NCI-H460 (cell line): ENCODE measurements at regions not wholly inside any gene's neighbourhood (a gene's known extent, or its start where the extent isn't known, plus 50 kb on each side); places are given as distances from the start of the nearest gene placed in this dataset.

Experiments used
- DNase-seq: peaks from one replicate; pipeline ENCODE4 v3.0.0-alpha.2; 2016; ENCODE audit warnings: low read depth; ENCODE audit errors: extremely low read depth

- no peak for DNase-seq
Observed at GRCh38 chr4:34112573-34112972, 2131.7 kb downstream of the ARAP2 start.

GRCh38 chr4:34138385-34138784, 2105.9 kb downstream of the ARAP2 start:
- DNase-seq, result no peak

GRCh38 chr4:34139346-34139745, 2105.0 kb downstream of the ARAP2 start:
- no peak for DNase-seq

- DNase-seq, result no peak
Observed at GRCh38 chr4:34148322-34148908, 2095.9 kb downstream of the ARAP2 start.

- no peak for DNase-seq
Observed at GRCh38 chr4:34157547-34157946, 2086.8 kb downstream of the ARAP2 start.

GRCh38 chr4:34158878-34159277, 2085.4 kb downstream of the ARAP2 start:
- DNase-seq, result no peak

GRCh38 chr4:34170946-34171345, 2073.4 kb downstream of the ARAP2 start:
- DNase-seq, result no peak

- no peak for DNase-seq
Observed at GRCh38 chr4:34176609-34177008, 2067.7 kb downstream of the ARAP2 start.

GRCh38 chr4:34178476-34178875, 2065.8 kb downstream of the ARAP2 start:
- DNase-seq, result no peak

GRCh38 chr4:34181311-34181841, 2062.9 kb downstream of the ARAP2 start:
- no peak for DNase-seq

GRCh38 chr4:34181891-34182290, 2062.4 kb downstream of the ARAP2 start:
- no peak for DNase-seq

GRCh38 chr4:34182306-34182705, 2062.0 kb downstream of the ARAP2 start:
- DNase-seq, result no peak

- DNase-seq, result no peak
Observed at GRCh38 chr4:34183926-34184325, 2060.4 kb downstream of the ARAP2 start.

GRCh38 chr4:34187056-34187455, 2057.3 kb downstream of the ARAP2 start:
- no peak for DNase-seq

- no peak for DNase-seq
Observed at GRCh38 chr4:34191443-34191842, 2052.9 kb downstream of the ARAP2 start.

GRCh38 chr4:34193451-34194154, 2050.7 kb downstream of the ARAP2 start:
- no peak for DNase-seq

- no peak for DNase-seq
Observed at GRCh38 chr4:34194585-34194984, 2049.7 kb downstream of the ARAP2 start.

- no peak for DNase-seq
Observed at GRCh38 chr4:34196375-34196774, 2047.9 kb downstream of the ARAP2 start.

- DNase-seq, result no peak
Observed at GRCh38 chr4:34198966-34199365, 2045.3 kb downstream of the ARAP2 start.

GRCh38 chr4:34200535-34200934, 2043.8 kb downstream of the ARAP2 start:
- no peak for DNase-seq

GRCh38 chr4:34202154-34202553, 2042.2 kb downstream of the ARAP2 start:
- no peak for DNase-seq

GRCh38 chr4:34220601-34221000, 2023.7 kb downstream of the ARAP2 start:
- no peak for DNase-seq
